ENCODE measurements at regions not wholly inside any gene's neighbourhood (a gene's known extent, or its start where the extent isn't known, plus 50 kb on each side); places are given as distances from the start of the nearest gene placed in this dataset.

DNA sequence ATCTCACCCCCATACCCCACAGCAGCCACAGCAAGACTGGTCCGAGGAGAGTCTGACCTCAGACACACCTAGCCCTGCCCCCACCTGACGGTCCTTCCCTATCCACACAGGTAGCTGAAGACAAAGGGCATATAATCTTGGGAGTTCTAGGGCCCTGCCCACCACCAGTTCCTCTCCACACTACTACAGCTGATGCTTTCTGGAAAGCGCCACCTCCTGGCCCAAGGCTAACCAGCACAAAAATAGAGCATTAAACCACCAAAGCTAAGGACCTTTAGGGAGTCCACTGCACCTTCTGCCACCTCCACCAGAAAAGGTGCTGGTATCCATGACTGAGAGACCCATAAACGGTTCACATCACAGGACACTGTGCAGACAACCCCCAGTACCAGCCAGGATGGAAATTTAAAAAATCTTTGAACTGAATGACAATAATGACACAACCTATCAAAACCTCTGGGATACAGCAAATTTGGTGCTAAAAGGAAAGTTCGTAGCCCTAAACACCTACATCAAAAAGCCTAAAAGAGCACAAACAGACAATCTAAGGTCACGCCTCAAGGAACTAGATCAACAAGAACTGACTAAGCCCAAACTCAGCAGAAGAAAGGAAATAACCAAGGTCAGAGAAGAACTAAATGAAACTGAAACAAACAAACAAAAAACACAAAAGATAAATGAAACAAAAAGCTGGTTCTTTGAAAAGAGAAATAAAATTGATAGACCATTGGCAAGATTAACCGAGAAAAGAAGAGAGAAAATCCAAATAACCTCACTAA is 122.1 kb upstream of the TPRG1 start:
- WGBS, 2 experiments = 90 to 94% methylated on average over 6 to 7 of the region's 7 CpGs
- Histone ChIP-seq H3K36me3 (ENCODE audit: control insufficient read depth, insufficient read depth, low read length) (no peaks in the 10 kb centered on the region), H3K4me3 (ENCODE audit: insufficient read depth, low read depth, low read length) (no peak overlapping the region)

DNA sequence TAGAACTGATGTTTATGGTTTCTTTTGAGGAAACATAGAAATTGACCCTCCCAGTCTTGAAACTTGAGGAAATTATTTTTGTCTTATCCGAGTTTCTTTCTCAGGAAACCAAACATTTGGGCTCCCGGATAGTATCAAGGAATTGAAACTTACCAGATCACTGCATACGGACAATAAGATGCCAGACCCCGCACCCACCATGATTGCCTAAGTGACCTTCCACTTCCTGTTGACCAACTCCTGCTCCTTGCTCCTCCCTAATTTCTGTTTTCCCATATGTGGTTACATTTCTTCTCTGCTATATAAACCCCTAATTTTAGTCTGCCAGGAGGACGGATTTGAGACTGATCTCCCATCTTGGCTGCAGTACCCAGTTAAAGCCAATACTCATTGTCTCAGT is 118.4 kb upstream of the TPRG1 start:
- WGBS, 2 experiments = 93 to 94% methylated on average over 5 of the region's 5 CpGs

More for the DNA sequence above, 122.1 kb upstream of the TPRG1 start:
- Histone ChIP-seq H3K27ac (ENCODE audit: insufficient read depth, low read depth, low read length, poor library complexity, severe bottlenecking) (no peak overlapping the region), H3K9me3 (ENCODE audit: control insufficient read depth, low read length) (no peaks in the 10 kb centered on the region), H3K4me1 (ENCODE audit: control insufficient read depth, insufficient read depth, low read length) (no peaks in the 10 kb centered on the region), H3K27me3 (ENCODE audit: control insufficient read depth, insufficient read depth, low read length, poor library complexity, severe bottlenecking) (no peaks in the 10 kb centered on the region)

DNA sequence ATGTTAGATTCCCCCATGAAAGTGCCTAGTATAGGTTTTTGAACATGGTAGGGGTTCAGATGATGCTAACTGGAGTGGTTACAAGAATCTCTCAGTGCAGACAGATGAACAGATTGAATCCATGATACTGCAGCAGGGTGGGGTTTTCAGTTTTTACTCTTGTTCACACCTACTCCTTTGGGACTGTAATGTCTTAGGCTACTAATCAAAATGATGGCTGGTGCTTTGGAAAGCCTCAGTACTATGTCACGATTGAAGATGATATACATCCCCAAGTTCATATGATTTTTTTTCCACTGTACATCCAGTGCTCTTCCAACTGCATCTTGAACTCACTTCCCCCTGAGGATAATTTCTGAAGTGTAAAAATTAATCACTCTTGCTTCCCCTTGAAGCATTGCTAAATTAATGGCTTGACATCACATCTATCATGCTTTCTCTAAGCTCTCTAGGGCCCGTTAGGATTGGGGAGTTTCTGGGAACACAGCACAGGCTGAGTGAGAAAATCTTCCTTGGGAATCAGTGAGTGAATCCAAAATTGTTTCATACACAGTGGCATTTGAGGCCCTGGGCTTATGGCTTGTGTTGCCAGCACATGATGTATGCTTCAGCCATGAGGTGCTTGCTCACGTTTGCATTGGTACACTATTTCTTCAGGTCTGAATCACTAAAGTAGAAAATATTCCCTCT is 115.0 kb upstream of the TPRG1 start:
- H3K36me3 ChIP-seq (ENCODE audit: control insufficient read depth, insufficient read depth, low read length) = no peaks in the 10 kb centered on the region
- no peak overlapping the region for H3K4me3 ChIP-seq (ENCODE audit: insufficient read depth, low read depth, low read length)
- 93 to 100% methylated on average over 2 to 3 of the region's 3 CpGs for WGBS, 2 experiments
- H3K27me3 ChIP-seq (ENCODE audit: control insufficient read depth, insufficient read depth, low read length, poor library complexity, severe bottlenecking) = no peaks in the 10 kb centered on the region
- no peaks in the 10 kb centered on the region for H3K9me3 ChIP-seq (ENCODE audit: control insufficient read depth, low read length)
- H3K27ac ChIP-seq (ENCODE audit: insufficient read depth, low read depth, low read length, poor library complexity, severe bottlenecking) = no peak overlapping the region
- H3K4me1 ChIP-seq (ENCODE audit: control insufficient read depth, insufficient read depth, low read length) = no peaks in the 10 kb centered on the region

More for the DNA sequence above, 118.4 kb upstream of the TPRG1 start:
- Histone ChIP-seq H3K36me3 (ENCODE audit: control insufficient read depth, insufficient read depth, low read length) (no peaks in the 10 kb centered on the region), H3K27ac (ENCODE audit: insufficient read depth, low read depth, low read length, poor library complexity, severe bottlenecking) (no peak overlapping the region), H3K9me3 (ENCODE audit: control insufficient read depth, low read length) (no peaks in the 10 kb centered on the region), H3K27me3 (ENCODE audit: control insufficient read depth, insufficient read depth, low read length, poor library complexity, severe bottlenecking) (no peaks in the 10 kb centered on the region), H3K4me3 (ENCODE audit: insufficient read depth, low read depth, low read length) (no peak overlapping the region), H3K4me1 (ENCODE audit: control insufficient read depth, insufficient read depth, low read length) (no peaks in the 10 kb centered on the region)

DNA sequence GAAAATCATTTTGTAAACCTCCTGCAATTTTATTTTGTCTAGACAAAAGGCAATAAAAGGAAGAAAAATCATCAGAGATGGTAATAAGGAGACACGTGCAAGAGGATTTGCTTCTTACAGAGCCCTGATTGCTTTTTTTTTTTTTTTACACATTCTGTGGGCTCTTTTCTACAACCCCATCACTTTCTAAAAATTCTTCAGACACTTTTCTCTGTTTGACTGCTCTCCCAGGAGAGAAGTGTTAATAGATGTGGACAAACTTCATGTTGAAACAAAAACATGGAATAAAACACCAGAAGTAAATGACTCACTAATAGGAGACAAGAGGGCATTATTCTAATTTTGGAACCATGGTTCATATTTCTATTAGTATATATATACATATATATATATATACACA is 114.4 kb upstream of the TPRG1 start:
- Histone ChIP-seq H3K27ac (ENCODE audit: insufficient read depth, low read depth, low read length, poor library complexity, severe bottlenecking) (no peak overlapping the region), H3K27me3 (ENCODE audit: control insufficient read depth, insufficient read depth, low read length, poor library complexity, severe bottlenecking) (no peaks in the 10 kb centered on the region), H3K36me3 (ENCODE audit: control insufficient read depth, insufficient read depth, low read length) (no peaks in the 10 kb centered on the region), H3K4me1 (ENCODE audit: control insufficient read depth, insufficient read depth, low read length) (no peaks in the 10 kb centered on the region), H3K4me3 (ENCODE audit: insufficient read depth, low read depth, low read length) (no peak overlapping the region), H3K9me3 (ENCODE audit: control insufficient read depth, low read length) (no peaks in the 10 kb centered on the region)
- 100% methylated on average over 1 of the region's 1 CpG; no CpG with 5 or more reads in 1 of the 2 experiments for WGBS, 2 experiments

DNA sequence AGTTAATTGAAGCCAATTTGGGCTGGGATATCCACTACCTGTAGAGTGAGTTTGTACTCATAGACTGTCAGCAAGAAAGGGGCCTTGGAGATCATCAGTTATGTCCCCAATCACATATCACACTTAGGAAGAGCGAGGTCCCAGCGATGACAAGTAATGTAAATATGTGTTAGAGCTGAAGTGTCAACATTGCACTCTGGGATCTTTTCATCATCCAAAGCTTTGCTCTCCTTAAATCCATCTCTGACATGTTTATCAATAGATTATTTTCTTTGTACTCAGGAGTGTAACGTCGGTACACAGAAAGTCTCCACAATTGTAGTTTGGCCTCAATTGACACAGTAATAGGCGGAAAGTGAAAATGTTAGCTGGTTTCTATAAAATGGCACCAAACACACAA is 113.7 kb upstream of the TPRG1 start:
- WGBS, 2 experiments = 100% methylated on average over 1 of the region's 5 CpGs
- Histone ChIP-seq H3K4me3 (ENCODE audit: insufficient read depth, low read depth, low read length) (no peak overlapping the region), H3K4me1 (ENCODE audit: control insufficient read depth, insufficient read depth, low read length) (no peaks in the 10 kb centered on the region), H3K36me3 (ENCODE audit: control insufficient read depth, insufficient read depth, low read length) (no peaks in the 10 kb centered on the region), H3K27me3 (ENCODE audit: control insufficient read depth, insufficient read depth, low read length, poor library complexity, severe bottlenecking) (no peaks in the 10 kb centered on the region), H3K9me3 (ENCODE audit: control insufficient read depth, low read length) (no peaks in the 10 kb centered on the region), H3K27ac (ENCODE audit: insufficient read depth, low read depth, low read length, poor library complexity, severe bottlenecking) (no peak overlapping the region)

DNA sequence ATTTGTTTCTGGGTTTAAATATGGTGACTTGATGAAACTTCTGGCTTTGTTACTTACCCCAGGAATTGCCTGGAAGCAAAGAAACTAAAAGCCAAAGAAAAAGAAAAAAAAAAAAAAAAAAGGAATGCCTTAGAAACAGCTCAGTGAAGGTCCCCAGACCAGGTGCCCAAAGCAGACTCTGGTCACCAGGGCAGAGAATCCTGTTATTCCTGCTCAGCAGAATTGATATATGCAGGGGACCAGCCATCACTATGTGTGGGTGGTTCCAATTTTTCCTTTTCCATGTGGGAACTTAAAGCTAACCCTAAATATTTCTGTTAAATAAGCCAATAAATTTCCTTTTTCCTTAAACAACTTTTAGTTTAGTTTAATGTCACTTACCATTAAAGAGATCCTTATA is 100.8 kb upstream of the TPRG1 start:
- Histone ChIP-seq H3K4me3 (ENCODE audit: insufficient read depth, low read depth, low read length) (no peak overlapping the region), H3K27ac (ENCODE audit: insufficient read depth, low read depth, low read length, poor library complexity, severe bottlenecking) (no peak overlapping the region), H3K36me3 (ENCODE audit: control insufficient read depth, insufficient read depth, low read length) (no peaks in the 10 kb centered on the region), H3K9me3 (ENCODE audit: control insufficient read depth, low read length) (no peaks in the 10 kb centered on the region), H3K4me1 (ENCODE audit: control insufficient read depth, insufficient read depth, low read length) (no peaks in the 10 kb centered on the region), H3K27me3 (ENCODE audit: control insufficient read depth, insufficient read depth, low read length, poor library complexity, severe bottlenecking) (no peaks in the 10 kb centered on the region)

DNA sequence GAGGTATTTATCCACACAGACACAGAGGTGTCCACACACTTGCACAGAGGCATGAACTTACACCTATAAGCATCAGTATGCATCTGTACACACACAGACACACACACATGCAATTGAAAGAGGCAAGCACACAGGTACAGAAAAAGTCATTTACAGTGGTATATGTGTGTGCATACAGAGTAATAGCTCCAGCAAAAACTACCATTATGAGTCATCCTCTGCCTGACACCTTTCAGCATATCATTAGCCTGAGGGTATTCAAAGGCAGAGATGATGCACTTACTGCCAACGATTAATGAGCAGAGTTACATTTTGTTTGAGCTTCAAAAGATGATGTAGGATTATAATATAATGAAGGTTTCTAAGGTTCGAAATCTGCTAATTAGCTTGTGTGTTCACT is 100.3 kb upstream of the TPRG1 start:
- Histone ChIP-seq H3K27ac (ENCODE audit: insufficient read depth, low read depth, low read length, poor library complexity, severe bottlenecking) (no peak overlapping the region), H3K27me3 (ENCODE audit: control insufficient read depth, insufficient read depth, low read length, poor library complexity, severe bottlenecking) (no peaks in the 10 kb centered on the region), H3K36me3 (ENCODE audit: control insufficient read depth, insufficient read depth, low read length) (no peaks in the 10 kb centered on the region), H3K4me3 (ENCODE audit: insufficient read depth, low read depth, low read length) (no peak overlapping the region), H3K9me3 (ENCODE audit: control insufficient read depth, low read length) (no peaks in the 10 kb centered on the region), H3K4me1 (ENCODE audit: control insufficient read depth, insufficient read depth, low read length) (no peaks in the 10 kb centered on the region)
- 68 to 90% methylated on average over 2 of the region's 2 CpGs for WGBS, 2 experiments

DNA sequence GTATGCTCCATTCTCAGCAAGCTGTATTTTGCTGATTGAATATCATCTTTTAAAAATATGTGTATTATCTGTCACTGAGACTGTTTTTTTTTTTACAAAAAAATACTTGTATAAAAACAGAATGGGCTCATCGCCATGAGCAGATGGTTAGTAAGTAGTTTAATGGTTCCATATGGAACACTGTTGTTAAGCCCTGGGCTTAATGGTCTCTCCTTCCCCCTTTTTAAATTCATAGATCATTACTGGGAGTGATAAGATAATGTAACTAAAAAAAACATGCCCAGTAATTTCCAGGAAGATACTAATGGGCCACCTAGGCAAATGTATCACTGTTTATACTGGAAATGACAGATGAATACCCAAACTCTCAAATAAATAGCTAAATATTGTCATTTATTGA is 95.3 kb upstream of the TPRG1 start:
- H3K27me3 ChIP-seq (ENCODE audit: control insufficient read depth, insufficient read depth, low read length, poor library complexity, severe bottlenecking) = no peaks in the 10 kb centered on the region
- no peak overlapping the region for H3K27ac ChIP-seq (ENCODE audit: insufficient read depth, low read depth, low read length, poor library complexity, severe bottlenecking)
- H3K4me1 ChIP-seq (ENCODE audit: control insufficient read depth, insufficient read depth, low read length) = no peaks in the 10 kb centered on the region
- WGBS, 2 experiments = 100% methylated on average over 1 of the region's 1 CpG; no CpG with 5 or more reads in 1 of the 2 experiments
- H3K4me3 ChIP-seq (ENCODE audit: insufficient read depth, low read depth, low read length) = no peak overlapping the region
- H3K9me3 ChIP-seq (ENCODE audit: control insufficient read depth, low read length) = no peaks in the 10 kb centered on the region
- H3K36me3 ChIP-seq (ENCODE audit: control insufficient read depth, insufficient read depth, low read length) = no peaks in the 10 kb centered on the region

DNA sequence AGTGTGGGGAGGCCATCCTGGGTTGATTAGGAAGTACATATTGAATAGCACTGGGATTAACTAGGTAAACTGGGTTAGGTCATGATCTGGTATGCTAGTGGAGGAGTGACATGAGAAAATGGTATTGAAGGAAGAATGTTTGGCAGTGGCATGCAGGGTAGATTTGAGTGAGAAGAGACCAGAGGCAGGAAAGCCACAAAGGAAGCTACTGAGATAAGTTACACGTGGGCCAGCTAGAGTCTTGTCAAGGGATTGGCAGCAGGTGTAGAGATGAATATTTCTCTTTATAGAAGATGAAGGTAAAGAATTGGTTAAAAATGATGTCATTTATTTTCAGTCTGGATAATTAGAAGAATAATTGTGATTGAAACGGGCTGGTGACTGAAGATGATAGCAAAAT is 91.0 kb upstream of the TPRG1 start:
- 87 to 90% methylated on average over 2 of the region's 2 CpGs for WGBS, 2 experiments
- no peaks in the 10 kb centered on the region for H3K36me3 ChIP-seq (ENCODE audit: control insufficient read depth, insufficient read depth, low read length)
- H3K9me3 ChIP-seq (ENCODE audit: control insufficient read depth, low read length) = no peaks in the 10 kb centered on the region
- H3K27ac ChIP-seq (ENCODE audit: insufficient read depth, low read depth, low read length, poor library complexity, severe bottlenecking) = no peak overlapping the region
- no peaks in the 10 kb centered on the region for H3K4me1 ChIP-seq (ENCODE audit: control insufficient read depth, insufficient read depth, low read length)
- no peaks in the 10 kb centered on the region for H3K27me3 ChIP-seq (ENCODE audit: control insufficient read depth, insufficient read depth, low read length, poor library complexity, severe bottlenecking)
- no peak overlapping the region for H3K4me3 ChIP-seq (ENCODE audit: insufficient read depth, low read depth, low read length)

DNA sequence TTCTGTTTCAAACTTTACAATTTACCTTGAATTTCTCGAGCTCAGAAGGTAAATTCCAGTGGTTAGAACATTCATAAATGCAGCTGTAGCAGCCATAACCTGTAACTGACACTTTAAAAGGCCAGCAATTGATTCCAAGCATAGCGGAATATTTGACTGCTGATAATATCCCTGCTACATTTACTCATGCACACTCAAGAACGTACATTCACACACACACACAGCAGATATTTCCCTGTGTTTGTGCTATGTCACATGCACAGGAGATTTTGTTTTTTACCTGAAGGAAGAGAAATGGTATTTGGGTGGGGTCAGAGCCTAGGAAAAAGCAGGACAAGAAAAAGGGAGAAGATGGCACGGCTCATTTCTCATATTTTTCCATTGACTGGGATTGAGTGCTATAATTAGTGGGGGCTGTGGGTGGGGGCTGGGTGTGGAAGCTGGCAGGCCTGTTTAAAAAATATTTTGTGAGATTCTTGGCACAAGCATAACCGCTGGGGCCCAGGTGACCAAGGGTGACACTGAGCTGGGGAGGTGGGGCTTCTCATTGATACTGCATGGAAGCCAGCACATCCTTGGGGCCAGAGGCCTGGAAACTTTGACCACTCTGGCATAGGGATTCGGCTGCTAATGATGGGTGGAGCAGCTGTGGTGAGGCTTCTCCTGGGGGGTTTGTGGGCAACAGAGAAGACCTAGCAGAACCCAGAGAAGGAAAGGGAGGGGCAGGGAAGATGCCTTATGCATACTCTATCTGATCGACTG is 88.9 kb upstream of the TPRG1 start:
- 80 to 85% methylated on average over 7 of the region's 7 CpGs for WGBS, 2 experiments

More for the DNA sequence above, 88.9 kb upstream of the TPRG1 start:
- no peaks in the 10 kb centered on the region for H3K4me1 ChIP-seq (ENCODE audit: control insufficient read depth, insufficient read depth, low read length)
- no peaks in the 10 kb centered on the region for H3K27me3 ChIP-seq (ENCODE audit: control insufficient read depth, insufficient read depth, low read length, poor library complexity, severe bottlenecking)
- no peak overlapping the region for H3K27ac ChIP-seq (ENCODE audit: insufficient read depth, low read depth, low read length, poor library complexity, severe bottlenecking)
- no peak overlapping the region for H3K4me3 ChIP-seq (ENCODE audit: insufficient read depth, low read depth, low read length)
- no peaks in the 10 kb centered on the region for H3K9me3 ChIP-seq (ENCODE audit: control insufficient read depth, low read length)
- H3K36me3 ChIP-seq (ENCODE audit: control insufficient read depth, insufficient read depth, low read length) = no peaks in the 10 kb centered on the region

All from ectodermal cell (in vitro differentiated cells).